Adipocyte (in vitro differentiated cells): ENCODE measurements at regions not wholly inside any gene's neighbourhood (a gene's known extent, or its start where the extent isn't known, plus 50 kb on each side); places are given as distances from the start of the nearest gene placed in this dataset.

Source experiments
- DNase-seq: peaks from one replicate; pipeline ENCODE4 v3.0.0-alpha.2; 2015; ENCODE audit warnings: low read depth
- H3K27me3 ChIP-seq: replicated peaks from 2 replicates; pipeline ENCODE4 v1.7.0; 2013; ENCODE audit warnings: mild to moderate bottlenecking, low read length, moderate library complexity; ENCODE audit not compliant: control insufficient read depth, insufficient read depth
- H3K36me3 ChIP-seq: 2 replicates; pipeline ENCODE4 v1.7.0; 2013; ENCODE audit warnings: low read length, mild to moderate bottlenecking, moderate library complexity; ENCODE audit not compliant: control insufficient read depth, insufficient read depth, severe bottlenecking
- H3K4me1 ChIP-seq: 2 replicates; pipeline ENCODE4 v1.7.0; 2013; ENCODE audit warnings: mild to moderate bottlenecking, low read length, moderate library complexity; ENCODE audit not compliant: control insufficient read depth, insufficient read depth
- H3K4me3 ChIP-seq: 2 replicates; pipeline ENCODE4 v1.7.0; 2013; ENCODE audit warnings: mild to moderate bottlenecking, low read length, moderate library complexity
- H3K9ac ChIP-seq: 2 replicates; pipeline ENCODE4 v1.7.0; 2013; ENCODE audit warnings: mild to moderate bottlenecking, low read length, moderate library complexity
- H3K9me3 ChIP-seq: 2 replicates; pipeline ENCODE4 v1.7.0; 2013; ENCODE audit warnings: mild to moderate bottlenecking, low read length, moderate library complexity; ENCODE audit not compliant: control insufficient read depth

DNA sequence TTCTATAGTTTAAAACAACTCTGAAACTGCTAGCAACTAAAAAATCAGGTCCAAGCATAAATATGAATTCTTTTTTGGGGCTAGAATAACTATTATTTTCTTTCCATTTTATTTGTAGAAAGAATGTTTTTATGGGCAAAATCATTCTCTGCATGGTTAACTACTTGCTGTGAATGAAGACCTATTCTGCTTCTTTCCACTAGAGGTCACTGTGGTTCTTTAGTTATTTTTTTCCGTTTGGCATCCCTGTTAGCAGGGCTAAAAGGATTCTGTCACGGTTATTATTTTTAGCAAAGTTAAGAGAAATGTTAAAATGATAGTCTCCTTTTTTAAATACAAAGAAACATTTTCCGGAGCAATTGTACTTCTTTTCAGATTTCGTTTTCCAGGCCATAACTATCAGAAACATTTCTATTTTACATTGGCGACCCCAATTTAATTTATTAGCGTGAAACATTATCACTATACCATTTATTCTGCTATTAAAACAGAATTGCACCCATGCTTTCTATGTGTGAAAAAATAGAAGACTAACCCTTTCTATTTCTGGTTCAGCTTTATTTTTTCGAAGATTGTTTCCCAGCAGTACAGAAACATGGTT, 404.8 kb downstream of the ATP23 start:
- H3K27me3 ChIP-seq, result no peaks in the 10 kb centered on the region
- no peak overlapping the region for H3K4me3 ChIP-seq
- H3K4me1 ChIP-seq, result peaks cover 24% of the 10 kb centered on the region
- H3K9ac ChIP-seq, result peak overlapping the region; percentile 65
- H3K9me3 ChIP-seq, result peaks cover 13% of the 10 kb centered on the region
- H3K36me3 ChIP-seq, result no peaks in the 10 kb centered on the region
- DNase-seq, result peak; percentile 86

DNA sequence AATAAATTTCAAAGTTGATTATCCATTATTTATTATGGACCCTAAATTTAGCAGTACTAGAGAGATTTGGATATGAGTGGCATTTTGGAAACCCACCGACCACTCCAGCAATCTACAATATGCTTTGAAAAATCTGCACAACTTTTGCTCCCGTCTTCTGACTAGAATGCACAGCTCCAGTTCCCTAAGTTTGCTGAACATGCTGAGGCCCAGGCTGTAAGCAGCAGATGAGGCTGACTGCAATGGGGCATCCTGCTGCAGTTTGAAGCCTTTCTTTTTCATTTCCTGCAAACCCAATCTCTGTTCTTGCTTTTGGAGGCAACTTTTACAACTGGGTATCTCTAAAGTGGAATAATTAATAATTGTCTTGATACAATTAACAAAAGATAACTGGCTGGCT, 405.8 kb downstream of the ATP23 start:
- Histone ChIP-seq H3K4me1 (peaks cover 24% of the 10 kb centered on the region), H3K36me3 (no peaks in the 10 kb centered on the region), H3K9me3 (peaks cover 13% of the 10 kb centered on the region), H3K9ac (peak overlapping the region; percentile 17), H3K27me3 (no peaks in the 10 kb centered on the region), H3K4me3 (no peak overlapping the region)
- no peak for DNase-seq

DNA sequence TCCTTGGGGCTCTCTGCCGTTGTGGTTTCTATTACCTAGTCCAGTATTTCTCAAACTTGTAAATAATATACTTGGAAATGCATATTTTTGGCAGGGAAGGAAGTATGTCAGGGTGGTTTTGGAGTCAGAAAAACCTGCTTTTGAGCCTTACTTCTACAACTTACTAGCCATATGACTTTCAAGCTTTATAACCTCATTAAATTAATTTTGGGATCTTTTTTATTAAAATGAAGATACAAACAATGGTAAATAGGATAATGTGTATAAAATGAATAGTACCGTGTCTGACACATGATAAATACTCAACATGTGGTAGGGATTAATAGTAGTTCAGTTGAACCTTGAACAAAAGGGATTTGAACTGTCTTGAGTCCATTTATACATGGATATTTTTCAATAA, 406.3 kb downstream of the ATP23 start:
- Histone ChIP-seq H3K4me3 (no peak overlapping the region), H3K4me1 (peaks cover 19% of the 10 kb centered on the region), H3K9ac (no peak overlapping the region), H3K36me3 (no peaks in the 10 kb centered on the region), H3K27me3 (no peaks in the 10 kb centered on the region), H3K9me3 (peaks cover 13% of the 10 kb centered on the region)
- DNase-seq, result no peak

DNA sequence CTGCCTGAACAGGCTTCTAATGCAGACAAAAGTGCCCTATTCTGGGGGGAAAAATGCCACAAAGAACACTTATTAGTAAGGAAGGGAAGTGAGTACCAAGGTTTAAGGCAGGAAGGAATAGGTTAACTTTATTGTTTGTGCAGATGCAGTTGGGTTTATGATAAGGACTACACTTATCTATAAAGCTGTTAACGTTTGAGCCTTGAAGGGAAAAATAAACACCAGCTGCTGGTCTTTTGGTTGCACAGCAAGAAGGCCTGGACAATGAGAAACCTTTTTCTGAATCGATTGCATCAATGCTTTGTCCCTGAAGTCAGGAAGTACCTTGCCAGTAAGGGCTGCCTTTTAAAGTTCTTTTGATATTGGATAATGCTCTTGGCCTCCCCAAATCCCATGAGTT, 407.8 kb downstream of the ATP23 start:
- H3K9me3 ChIP-seq, result peaks cover 13% of the 10 kb centered on the region
- peaks cover 6% of the 10 kb centered on the region for H3K4me1 ChIP-seq
- no peaks in the 10 kb centered on the region for H3K27me3 ChIP-seq
- peak overlapping the region; percentile 13 for H3K4me3 ChIP-seq
- no peak overlapping the region for H3K9ac ChIP-seq
- DNase-seq, result no peak
- H3K36me3 ChIP-seq, result no peaks in the 10 kb centered on the region

DNA sequence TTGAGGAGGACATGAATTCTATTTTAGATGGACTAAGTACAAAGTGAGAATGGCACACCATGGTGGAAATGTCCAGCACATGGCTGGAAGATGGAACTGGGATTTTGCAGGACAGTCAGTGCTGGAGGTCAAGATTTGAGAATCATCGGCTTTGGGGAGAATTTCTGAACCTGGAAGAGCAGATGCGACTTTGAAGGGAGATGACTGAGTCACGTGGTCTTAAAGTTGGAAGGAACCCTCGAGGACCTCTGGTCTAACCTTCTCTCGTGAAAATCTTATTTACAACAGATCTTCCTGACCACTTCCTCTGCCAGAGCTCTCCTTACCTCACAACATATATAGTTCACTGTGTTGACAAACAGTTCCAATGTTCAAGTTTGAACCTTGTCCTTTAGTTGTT, 415.4 kb downstream of the ATP23 start:
- no peak overlapping the region for H3K9ac ChIP-seq
- no peaks in the 10 kb centered on the region for H3K36me3 ChIP-seq
- H3K9me3 ChIP-seq, result no peaks in the 10 kb centered on the region
- H3K4me1 ChIP-seq, result peaks cover 11% of the 10 kb centered on the region
- no peak overlapping the region for H3K4me3 ChIP-seq
- H3K27me3 ChIP-seq, result no peaks in the 10 kb centered on the region
- DNase-seq, result no peak

DNA sequence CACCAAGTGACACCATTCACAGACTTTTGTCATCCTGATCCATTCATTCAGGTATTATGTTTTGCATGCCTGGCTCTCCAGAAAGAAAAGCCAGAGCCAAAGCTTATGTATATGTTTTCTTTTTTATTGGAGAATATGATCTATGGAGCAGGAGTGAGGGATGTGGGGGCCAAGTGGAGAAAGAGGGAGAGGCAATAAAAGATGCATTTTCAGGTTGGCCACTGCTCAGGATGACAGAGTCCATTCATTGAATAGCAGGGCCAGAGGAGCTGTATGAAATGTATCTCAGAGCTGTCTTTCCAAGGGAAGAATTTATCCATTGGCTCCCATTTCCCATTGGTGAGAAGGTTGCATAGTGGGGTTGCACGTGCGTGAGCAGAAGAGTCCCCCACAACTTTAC, 416.1 kb downstream of the ATP23 start:
- peaks cover 11% of the 10 kb centered on the region for H3K4me1 ChIP-seq
- H3K4me3 ChIP-seq, result no peak overlapping the region
- no peaks in the 10 kb centered on the region for H3K27me3 ChIP-seq
- no peak overlapping the region for H3K9ac ChIP-seq
- no peaks in the 10 kb centered on the region for H3K9me3 ChIP-seq
- no peaks in the 10 kb centered on the region for H3K36me3 ChIP-seq
- no peak for DNase-seq

DNA sequence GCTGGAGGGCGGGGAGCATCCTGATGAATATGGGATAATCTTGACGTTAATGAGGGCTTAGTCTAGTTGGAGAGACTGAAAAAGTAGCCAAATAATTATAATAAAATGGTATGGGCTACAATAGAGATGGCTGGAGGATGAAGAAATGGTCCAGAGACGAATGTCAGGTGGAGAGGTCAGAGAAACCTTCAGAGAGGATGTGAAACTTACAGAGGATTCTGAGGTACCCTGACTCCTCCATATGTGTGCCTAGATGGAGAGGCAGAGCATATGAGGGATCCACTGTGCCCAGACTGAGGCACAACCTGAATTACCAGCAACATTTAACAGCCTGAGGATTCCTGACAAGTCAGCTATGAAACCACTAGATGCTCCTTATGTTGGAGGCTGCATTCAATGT, 417.0 kb downstream of the ATP23 start:
- Histone ChIP-seq H3K36me3 (no peaks in the 10 kb centered on the region), H3K9me3 (no peaks in the 10 kb centered on the region), H3K27me3 (no peaks in the 10 kb centered on the region), H3K4me3 (peak overlapping the region; percentile 37), H3K4me1 (peaks cover 14% of the 10 kb centered on the region), H3K9ac (peak overlapping the region; percentile 55)
- peak; percentile 54 for DNase-seq

DNA sequence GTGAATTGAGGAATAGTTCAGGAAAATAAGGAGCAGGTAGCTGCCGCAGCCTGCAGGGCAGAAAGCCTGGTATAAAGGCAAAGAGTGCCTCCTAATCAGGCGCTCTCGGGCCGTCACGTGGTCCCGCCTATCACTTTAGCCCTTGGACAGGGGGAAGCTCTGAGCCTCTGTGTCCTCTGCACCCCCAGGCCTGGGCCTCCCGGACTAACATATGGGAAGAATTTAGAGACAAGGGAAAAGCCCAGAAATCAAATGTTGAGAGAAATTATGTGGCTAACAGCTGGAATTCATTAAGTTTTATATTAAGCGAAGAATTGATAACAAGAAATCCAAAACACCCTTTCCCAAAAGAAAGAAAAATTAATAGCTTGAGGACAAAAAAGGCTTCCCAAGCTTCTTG, 417.7 kb downstream of the ATP23 start:
- Histone ChIP-seq H3K4me3 (peak overlapping the region; percentile 37), H3K9me3 (no peaks in the 10 kb centered on the region), H3K9ac (peak overlapping the region; percentile 55), H3K36me3 (no peaks in the 10 kb centered on the region), H3K4me1 (peaks cover 21% of the 10 kb centered on the region), H3K27me3 (no peaks in the 10 kb centered on the region)
- peak; percentile 93 for DNase-seq

DNA sequence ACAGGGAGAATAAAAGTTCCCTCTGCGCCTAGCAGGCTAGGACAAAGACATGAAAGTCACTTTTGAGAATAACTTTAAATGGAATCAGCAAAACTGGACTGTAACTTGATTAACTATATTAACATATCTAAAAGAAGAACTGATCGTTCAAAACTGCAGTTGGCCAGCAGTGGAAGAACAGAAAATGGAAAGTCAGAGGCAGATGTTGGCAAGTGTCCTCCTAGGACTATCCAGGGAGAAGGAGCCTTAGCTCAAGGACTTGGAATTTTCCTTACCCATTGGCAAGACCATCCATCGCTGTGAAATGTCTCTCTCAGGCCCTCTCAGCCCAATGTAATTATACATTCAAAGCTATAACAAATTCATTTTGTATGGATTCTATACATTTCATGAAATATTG, 419.7 kb downstream of the ATP23 start:
- H3K27me3 ChIP-seq, result no peaks in the 10 kb centered on the region
- H3K4me1 ChIP-seq, result peaks cover 34% of the 10 kb centered on the region
- no peaks in the 10 kb centered on the region for H3K9me3 ChIP-seq
- H3K36me3 ChIP-seq, result no peaks in the 10 kb centered on the region
- H3K9ac ChIP-seq, result no peak overlapping the region
- no peak for DNase-seq
- H3K4me3 ChIP-seq, result no peak overlapping the region

DNA sequence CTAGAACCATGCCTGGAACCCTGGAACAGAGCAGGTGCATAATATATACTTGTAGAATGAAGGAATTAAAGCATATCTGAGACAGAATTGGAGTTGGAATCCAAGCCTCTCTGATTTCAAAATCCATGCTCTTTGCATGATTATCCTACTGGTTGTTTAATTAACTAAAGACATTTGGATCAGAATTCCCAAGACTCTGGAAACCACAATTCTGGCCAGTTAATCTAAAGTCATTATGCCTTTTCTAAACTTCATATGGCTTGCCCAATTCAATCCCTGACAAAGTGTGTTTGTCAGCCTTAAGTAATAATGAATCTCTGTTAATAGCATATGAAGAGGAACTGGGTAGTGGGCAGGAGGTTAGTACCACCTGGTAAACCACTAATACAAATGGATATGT, 422.6 kb downstream of the ATP23 start:
- no peak for DNase-seq
- H3K9me3 ChIP-seq, result no peaks in the 10 kb centered on the region
- H3K36me3 ChIP-seq, result no peaks in the 10 kb centered on the region
- peak overlapping the region; percentile 52 for H3K9ac ChIP-seq
- H3K4me3 ChIP-seq, result no peak overlapping the region
- H3K27me3 ChIP-seq, result no peaks in the 10 kb centered on the region
- peaks cover 34% of the 10 kb centered on the region for H3K4me1 ChIP-seq

DNA sequence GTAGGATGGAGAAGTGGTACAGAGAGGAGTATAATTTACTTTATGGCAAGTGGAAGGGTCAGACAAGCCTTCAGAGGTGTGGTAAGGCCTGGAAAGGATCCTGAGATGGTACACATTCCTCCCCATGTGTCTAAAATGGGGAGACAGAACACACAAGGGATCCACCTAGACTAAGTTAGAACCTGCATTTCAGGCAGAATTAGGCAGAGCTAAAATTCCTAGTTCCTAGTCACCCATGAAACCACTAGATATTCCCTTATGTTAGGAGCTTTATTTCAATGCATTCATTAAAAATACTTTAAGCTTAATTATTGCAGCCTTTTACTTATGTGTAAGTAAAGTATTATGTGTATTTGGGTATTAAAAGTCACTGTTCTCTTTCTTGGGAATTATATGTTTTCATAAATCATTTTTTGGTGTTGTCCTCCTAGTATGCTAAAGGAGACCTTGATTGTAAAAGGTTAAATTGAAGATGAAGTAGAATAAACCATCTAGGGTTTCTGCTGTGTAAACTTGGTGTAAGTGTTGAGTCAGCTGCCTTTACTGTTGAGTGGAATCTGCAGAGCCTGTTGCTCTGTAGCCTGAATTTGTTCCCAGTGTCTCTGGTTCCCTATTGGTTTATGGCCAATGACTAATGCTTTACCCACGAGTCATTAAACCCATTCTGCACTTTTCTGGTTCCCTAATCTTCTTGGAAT, 423.2 kb downstream of the ATP23 start:
- Histone ChIP-seq H3K9ac (peak overlapping the region; percentile 52), H3K27me3 (no peaks in the 10 kb centered on the region), H3K4me3 (no peak overlapping the region), H3K4me1 (peaks cover 30% of the 10 kb centered on the region), H3K36me3 (no peaks in the 10 kb centered on the region), H3K9me3 (no peaks in the 10 kb centered on the region)
- peak; percentile 96 for DNase-seq

DNA sequence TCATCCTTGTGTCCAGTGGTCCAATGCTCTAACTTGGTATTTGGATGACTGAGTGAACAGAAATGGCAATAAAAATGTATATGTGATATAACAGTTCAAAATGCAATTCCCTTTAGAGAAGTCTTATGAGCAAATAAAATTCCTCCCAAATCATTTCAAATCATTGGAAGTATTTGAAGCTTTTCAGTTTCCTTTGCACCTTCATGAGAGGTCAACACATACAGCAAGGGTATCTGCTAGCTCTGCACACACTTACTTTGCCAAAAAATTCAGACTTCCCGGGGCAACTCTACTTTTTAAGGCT, 423.7 kb downstream of the ATP23 start:
- DNase-seq, result no peak
- no peaks in the 10 kb centered on the region for H3K36me3 ChIP-seq
- H3K9me3 ChIP-seq, result no peaks in the 10 kb centered on the region
- no peaks in the 10 kb centered on the region for H3K27me3 ChIP-seq
- H3K9ac ChIP-seq, result peak overlapping the region; percentile 32
- peaks cover 30% of the 10 kb centered on the region for H3K4me1 ChIP-seq
- H3K4me3 ChIP-seq, result peak overlapping the region; percentile 3
